HepG2 (cell line): ENCODE measurements at regions not wholly inside any gene's neighbourhood (a gene's known extent, or its start where the extent isn't known, plus 50 kb on each side); places are given as distances from the start of the nearest gene placed in this dataset.

ENCODE experiments used
- ATAC-seq: fragments of 200-7000 bp; cut with Tn5 transposase; 3 replicates; pipeline ENCODE4 v1.9.1; 2020; ENCODE audit warnings: mild to moderate bottlenecking, moderate library complexity
- BruUV-seq: library from RNA; stranded (reverse); fragments of 400-500 nt; replicated peaks from 2 replicates; lab custom pipeline; 2021; lab: Mats Ljungman, UMichigan
- CTCF ChIA-PET: fragments of 300-600 bp; formaldehyde crosslinking; extraction: SDS; loops from one replicate; lab custom pipeline; 2021; ENCODE audit warnings: low total read pairs, inconsistent platforms, low intra/inter-chr PET ratio; lab: Yijun Ruan, JAX
- POLR2A ChIA-PET: fragments of 350-600 bp; sonication (Branson Sonifier 250); formaldehyde crosslinking; loops from one replicate; lab custom pipeline; 2020; ENCODE audit warnings: antibody characterized with exemption, inconsistent platforms; lab: Yijun Ruan, JAX
- DNase-seq: peaks from one replicate; pipeline ENCODE4 v3.0.0-alpha.2; 2015; ENCODE audit warnings: low spot score
- FAIRE-seq: peaks from 3 replicates; lab custom pipeline; 2011; peaks lifted over from hg19 to GRCh38; lab: Jason Lieb, UNC
- H2AFZ ChIP-seq: one replicate; pipeline ENCODE4 v1.6.1; 2011; ENCODE audit warnings: low read length, inconsistent platforms
- H3K27ac ChIP-seq: fragments of 300-600 bp; 3 replicates; pipeline ENCODE4 v1.8.0; 2011; ENCODE audit warnings: mixed run types, mild to moderate bottlenecking, mixed read lengths, low read length, inconsistent platforms; ENCODE audit not compliant: insufficient read depth; ENCODE audit errors: extremely low read length
- H3K27me3 ChIP-seq, 2 experiments: fragments of 200-600 bp in 1 of 2; 2 replicates in 1 of 2; 3 replicates in 1 of 2; pipeline versions ENCODE4 v1.6.0 to v1.8.0; 2011; ENCODE audit warnings: low read length in 2 of 2, mild to moderate bottlenecking in 2 of 2, moderate library complexity in 2 of 2, inconsistent platforms in 1 of 2; ENCODE audit not compliant: insufficient read depth in 2 of 2, control insufficient read depth in 1 of 2
- H3K36me3 ChIP-seq, 2 experiments: fragments of 200-600 bp in 1 of 2; replicated peaks in 1 of 2; 2 replicates in 1 of 2; 3 replicates in 1 of 2; pipeline versions ENCODE4 v1.5.1 to v1.8.0; 2011; ENCODE audit warnings: low read length in 2 of 2, inconsistent platforms in 1 of 2; ENCODE audit not compliant: insufficient read depth in 2 of 2, control insufficient read depth in 1 of 2
- H3K4me1 ChIP-seq: 2 replicates; pipeline ENCODE4 v1.5.1; 2012; ENCODE audit warnings: low read length, inconsistent platforms; ENCODE audit not compliant: insufficient read depth
- H3K4me2 ChIP-seq: 2 replicates; pipeline ENCODE4 v1.6.0; 2011; ENCODE audit warnings: low read depth, low read length, inconsistent platforms
- H3K4me3 ChIP-seq, 3 experiments: fragments of 200-600 bp in 1 of 3; sonication (generic), shearing (Covaris generic) in 1 of 3; replicated peaks in 1 of 3; 2 replicates each; pipeline ENCODE4 v1.5.1; 2011 to 2016; ENCODE audit warnings: low read length in 3 of 3, inconsistent platforms in 2 of 3, low read depth in 2 of 3, mild to moderate bottlenecking in 2 of 3, control low read depth in 1 of 3, mixed read lengths in 1 of 3; ENCODE audit not compliant: insufficient read depth in 1 of 3
- H3K79me2 ChIP-seq: one replicate; pipeline ENCODE4 v1.6.1; 2011; ENCODE audit warnings: low read length, inconsistent platforms; ENCODE audit not compliant: insufficient read depth
- H3K9ac ChIP-seq: 2 replicates; pipeline ENCODE4 v1.6.0; 2011; ENCODE audit warnings: mild to moderate bottlenecking, low read depth, low read length, inconsistent platforms; ENCODE audit not compliant: insufficient read depth
- H3K9me3 ChIP-seq: 2 replicates; pipeline ENCODE4 v1.5.1; 2012; ENCODE audit warnings: mild to moderate bottlenecking, low read length
- H4K20me1 ChIP-seq: 2 replicates; pipeline ENCODE4 v1.6.0; 2011; ENCODE audit warnings: inconsistent platforms, mild to moderate bottlenecking, low read length, moderate library complexity; ENCODE audit not compliant: insufficient read depth
- CAMTA2 ChIP-seq: sonication (generic); formaldehyde crosslinking; IDR thresholded peaks from 2 replicates; pipeline ENCODE4 v1.4.0; 2020; ENCODE audit warnings: mild to moderate bottlenecking, missing genetic modification reagents, borderline replicate concordance
- HES4 ChIP-seq: sonication (generic); formaldehyde crosslinking; IDR thresholded peaks from 2 replicates; pipeline ENCODE4 v1.9.0; 2021; ENCODE audit warnings: mild to moderate bottlenecking, missing genetic modification reagents, borderline replicate concordance
- HNF4A ChIP-seq: sonication (generic); formaldehyde crosslinking; IDR thresholded peaks from 2 replicates; pipeline ENCODE4 v1.4.0; 2020; ENCODE audit warnings: missing genetic modification reagents
- NPAS2 ChIP-seq: sonication (generic); formaldehyde crosslinking; IDR thresholded peaks from 2 replicates; pipeline ENCODE4 v1.8.0; 2022; ENCODE audit warnings: mild to moderate bottlenecking, missing genetic modification reagents, borderline replicate concordance
- SALL1 ChIP-seq: sonication (generic); formaldehyde crosslinking; IDR thresholded peaks from 2 replicates; pipeline ENCODE4 v1.8.0; 2022; ENCODE audit warnings: mild to moderate bottlenecking, missing genetic modification reagents
- SOX13 ChIP-seq, 3 experiments: fragments of 450-650 bp in 1 of 3; sonication (generic) in 1 of 3; formaldehyde crosslinking in 1 of 3; IDR thresholded peaks in 2 of 3; conservative IDR thresholded peaks in 1 of 3; 2 replicates each; pipeline versions ENCODE4 v1.5.0 to v1.6.1; 2016 to 2020; ENCODE audit warnings: antibody characterized with exemption in 1 of 3, mild to moderate bottlenecking in 1 of 3, missing compliant biosample characterization in 1 of 3, missing genetic modification reagents in 1 of 3, moderate library complexity in 1 of 3
- SOX6 ChIP-seq, 2 experiments: fragments of 450-650 bp in 1 of 2; sonication (generic) in 1 of 2; formaldehyde crosslinking in 1 of 2; IDR thresholded peaks; 2 replicates each; pipeline versions ENCODE4 v1.4.0 to v1.6.1; 2017 to 2020; ENCODE audit warnings: antibody characterized with exemption in 1 of 2, mild to moderate bottlenecking in 1 of 2, missing genetic modification reagents in 1 of 2
- ZC3H13 ChIP-seq: sonication (generic); formaldehyde crosslinking; IDR thresholded peaks from 2 replicates; pipeline ENCODE4 v1.8.1; 2023; ENCODE audit warnings: mild to moderate bottlenecking, missing genetic modification reagents, moderate library complexity
- ZMYM3 ChIP-seq: sonication (generic); formaldehyde crosslinking; IDR thresholded peaks from 2 replicates; pipeline ENCODE4 v1.5.1; 2020; ENCODE audit warnings: mild to moderate bottlenecking, missing genetic modification reagents
- ZNF460 ChIP-seq: sonication (generic); formaldehyde crosslinking; IDR thresholded peaks from 2 replicates; pipeline ENCODE4 v1.5.1; 2020; ENCODE audit warnings: missing genetic modification reagents, mild to moderate bottlenecking, borderline replicate concordance
- ZNF619 ChIP-seq: sonication (generic); formaldehyde crosslinking; IDR thresholded peaks from 2 replicates; pipeline ENCODE4 v1.4.0; 2020; ENCODE audit warnings: mild to moderate bottlenecking, missing genetic modification reagents
- ZNF652 ChIP-seq: IDR thresholded peaks from 2 replicates; pipeline ENCODE4 v1.6.1; 2016; ENCODE audit warnings: low read depth, borderline replicate concordance
- ZNF7 ChIP-seq: IDR thresholded peaks from 2 replicates; pipeline ENCODE4 v1.6.1; 2016; ENCODE audit warnings: missing biosample characterization, missing genetic modification reagents
- WGBS: methylation state at CpG from one replicate; pipeline ENCODE4 v1.1.6; 2017; ENCODE audit warnings: low lambda C conversion rate; 5-methylcytosine and 5-hydroxymethylcytosine counted together
- in situ Hi-C: cut with HindIII; loops from 2 replicates; pipeline ENCODE4 v1.10.0; 2017; ENCODE audit warnings: low pct_unique_long_range_greater_than_20kb; ENCODE audit not compliant: extremely low pct_ligation_motif_present
- intact Hi-C: fragments of 100-400 bp; cut with micrococcal nuclease; formaldehyde crosslinking; loops from one replicate; pipeline ENCODE4 v1.10.0; 2022; ENCODE audit not compliant: unreplicated experiment
- TF ChIP-seq, protein P1 (sequence below): sonication (generic); formaldehyde crosslinking; IDR thresholded peaks from 2 replicates; pipeline ENCODE4 v1.4.0; 2020; ENCODE audit warnings: mild to moderate bottlenecking, missing genetic modification reagents
- TF ChIP-seq, protein P2 (sequence below): IDR thresholded peaks from 2 replicates; pipeline ENCODE4 v1.4.0; 2020; ENCODE audit warnings: mild to moderate bottlenecking, missing genetic modification reagents
- TF ChIP-seq, protein P3 (sequence below): sonication (generic); formaldehyde crosslinking; IDR thresholded peaks from 2 replicates; pipeline ENCODE4 v1.5.0; 2020; ENCODE audit warnings: mild to moderate bottlenecking, missing genetic modification reagents

DNA sequence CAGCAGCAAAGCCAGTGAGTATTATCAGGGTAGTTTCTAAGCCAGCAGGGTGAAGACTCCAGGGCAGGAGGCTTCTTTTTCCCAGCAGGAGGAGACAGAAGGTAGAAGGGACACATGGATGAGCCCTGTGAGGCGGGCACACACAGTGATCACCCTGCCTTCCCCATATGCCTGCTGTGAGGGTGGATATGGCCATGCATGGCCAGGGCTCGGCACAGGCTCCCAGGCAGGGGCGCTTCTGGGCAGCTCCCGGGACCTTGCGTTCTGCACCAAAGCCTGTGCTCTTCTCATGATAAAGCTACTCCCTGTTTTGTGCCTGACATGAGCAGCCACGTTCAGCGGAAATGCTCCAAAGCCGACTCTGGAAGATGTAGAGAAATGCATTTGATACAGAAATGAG is 807.2 kb downstream of the TYW1 start (continued):
- no peak for TF ChIP-seq ZNF652 (CRISPR knock-in tag)
- TF ChIP-seq CAMTA2 (CRISPR knock-in tag): no peak
- no peak for TF ChIP-seq ZNF619 (CRISPR knock-in tag)

DNA sequence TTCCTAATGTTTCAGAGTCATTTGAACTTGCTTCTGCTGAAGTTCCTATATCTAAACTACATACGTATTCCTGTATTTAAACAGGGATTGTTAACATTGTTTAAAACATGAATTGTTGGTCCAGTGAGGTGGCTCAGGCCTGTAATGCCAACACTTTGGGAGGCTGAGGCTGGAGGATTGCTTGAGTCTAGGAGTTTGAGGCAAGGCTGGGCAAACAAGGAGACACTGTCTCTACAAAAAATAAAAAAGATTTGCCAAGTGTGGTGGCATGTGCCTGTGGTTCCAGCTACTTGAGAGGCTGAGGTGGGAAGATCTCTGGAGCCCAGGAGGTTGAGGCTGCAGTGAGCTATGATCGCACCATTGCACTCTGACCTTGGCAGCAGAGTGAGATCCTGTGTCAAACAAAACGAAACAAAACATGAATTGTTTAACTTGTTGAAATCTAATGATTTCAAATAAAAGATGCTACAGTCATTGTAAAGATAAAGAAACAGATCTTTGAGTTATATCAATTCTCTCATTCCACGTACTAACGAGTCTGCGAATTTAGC is 809.4 kb downstream of the TYW1 start:
- Histone ChIP-seq H4K20me1 (no peaks in the 10 kb centered on the region), H3K79me2 (no peaks in the 10 kb centered on the region), H3K9ac (no peak overlapping the region), H2AFZ (no peak overlapping the region), H3K4me2 (peak overlapping the region; percentile 16; the same call in 1 of the 2 replicates), H3K27me3 (peaks cover 0 to 13% of the 10 kb centered on the region in 2 experiments; a peak in 2 of 5 replicates), H3K9me3 (no peaks in the 10 kb centered on the region), H3K4me1 (peaks cover 17% of the 10 kb centered on the region), H3K4me3 (no peak overlapping the region), H3K36me3 (no peaks in the 10 kb centered on the region), H3K27ac (no peak overlapping the region)
- BruUV-seq: no TSS peak
- WGBS: 9% methylated on average over 6 of the region's 6 CpGs
- POLR2A ChIA-PET: no interaction called here
- CTCF ChIA-PET: no interaction called here
- in situ Hi-C loops (no loop called here), intact Hi-C loops (no loop called here)
- peak; percentile 69 for ATAC-seq
- DNase-seq: no peak
- FAIRE-seq: no peak
- TF ChIP-seq NPAS2 (CRISPR knock-in tag) (no peak), ZC3H13 (no peak), SOX13 (IDR thresholded peaks at IDR 0.05) (no peak), SOX13 (CRISPR knock-in tag; conservative IDR thresholded peaks at IDR 0.05 in 1 of 2, IDR thresholded peaks at IDR 0.05 in 1 of 2) (peak in 1 of 2 experiments; percentile 73; a peak in 2 of 4 replicates), SOX6 (IDR thresholded peaks at IDR 0.05) (no peak), SOX6 (CRISPR knock-in tag; IDR thresholded peaks at IDR 0.05) (peak; percentile 65), ZNF460 (peak; percentile 82), SALL1 (CRISPR knock-in tag) (0 out of 2 replicates have a peak, but pooled peaks have one; percentile 20), ZMYM3 (CRISPR knock-in tag) (peak; percentile 27; the same call in 1 of the 2 replicates), HNF4A (CRISPR knock-in tag) (peak; percentile 49), ZNF7 (CRISPR knock-in tag) (peak; percentile 78; the same call in 1 of the 2 replicates), HES4 (CRISPR knock-in tag) (no peak)
- TF ChIP-seq, protein P1, sequence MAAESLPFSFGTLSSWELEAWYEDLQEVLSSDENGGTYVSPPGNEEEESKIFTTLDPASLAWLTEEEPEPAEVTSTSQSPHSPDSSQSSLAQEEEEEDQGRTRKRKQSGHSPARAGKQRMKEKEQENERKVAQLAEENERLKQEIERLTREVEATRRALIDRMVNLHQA (CRISPR knock-in tag): no peak
- TF ChIP-seq, protein P2, sequence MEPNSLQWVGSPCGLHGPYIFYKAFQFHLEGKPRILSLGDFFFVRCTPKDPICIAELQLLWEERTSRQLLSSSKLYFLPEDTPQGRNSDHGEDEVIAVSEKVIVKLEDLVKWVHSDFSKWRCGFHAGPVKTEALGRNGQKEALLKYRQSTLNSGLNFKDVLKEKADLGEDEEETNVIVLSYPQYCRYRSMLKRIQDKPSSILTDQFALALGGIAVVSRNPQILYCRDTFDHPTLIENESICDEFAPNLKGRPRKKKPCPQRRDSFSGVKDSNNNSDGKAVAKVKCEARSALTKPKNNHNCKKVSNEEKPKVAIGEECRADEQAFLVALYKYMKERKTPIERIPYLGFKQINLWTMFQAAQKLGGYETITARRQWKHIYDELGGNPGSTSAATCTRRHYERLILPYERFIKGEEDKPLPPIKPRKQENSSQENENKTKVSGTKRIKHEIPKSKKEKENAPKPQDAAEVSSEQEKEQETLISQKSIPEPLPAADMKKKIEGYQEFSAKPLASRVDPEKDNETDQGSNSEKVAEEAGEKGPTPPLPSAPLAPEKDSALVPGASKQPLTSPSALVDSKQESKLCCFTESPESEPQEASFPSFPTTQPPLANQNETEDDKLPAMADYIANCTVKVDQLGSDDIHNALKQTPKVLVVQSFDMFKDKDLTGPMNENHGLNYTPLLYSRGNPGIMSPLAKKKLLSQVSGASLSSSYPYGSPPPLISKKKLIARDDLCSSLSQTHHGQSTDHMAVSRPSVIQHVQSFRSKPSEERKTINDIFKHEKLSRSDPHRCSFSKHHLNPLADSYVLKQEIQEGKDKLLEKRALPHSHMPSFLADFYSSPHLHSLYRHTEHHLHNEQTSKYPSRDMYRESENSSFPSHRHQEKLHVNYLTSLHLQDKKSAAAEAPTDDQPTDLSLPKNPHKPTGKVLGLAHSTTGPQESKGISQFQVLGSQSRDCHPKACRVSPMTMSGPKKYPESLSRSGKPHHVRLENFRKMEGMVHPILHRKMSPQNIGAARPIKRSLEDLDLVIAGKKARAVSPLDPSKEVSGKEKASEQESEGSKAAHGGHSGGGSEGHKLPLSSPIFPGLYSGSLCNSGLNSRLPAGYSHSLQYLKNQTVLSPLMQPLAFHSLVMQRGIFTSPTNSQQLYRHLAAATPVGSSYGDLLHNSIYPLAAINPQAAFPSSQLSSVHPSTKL (CRISPR knock-in tag): peak; percentile 18; the same call in 1 of the 2 replicates
- TF ChIP-seq, protein P3, sequence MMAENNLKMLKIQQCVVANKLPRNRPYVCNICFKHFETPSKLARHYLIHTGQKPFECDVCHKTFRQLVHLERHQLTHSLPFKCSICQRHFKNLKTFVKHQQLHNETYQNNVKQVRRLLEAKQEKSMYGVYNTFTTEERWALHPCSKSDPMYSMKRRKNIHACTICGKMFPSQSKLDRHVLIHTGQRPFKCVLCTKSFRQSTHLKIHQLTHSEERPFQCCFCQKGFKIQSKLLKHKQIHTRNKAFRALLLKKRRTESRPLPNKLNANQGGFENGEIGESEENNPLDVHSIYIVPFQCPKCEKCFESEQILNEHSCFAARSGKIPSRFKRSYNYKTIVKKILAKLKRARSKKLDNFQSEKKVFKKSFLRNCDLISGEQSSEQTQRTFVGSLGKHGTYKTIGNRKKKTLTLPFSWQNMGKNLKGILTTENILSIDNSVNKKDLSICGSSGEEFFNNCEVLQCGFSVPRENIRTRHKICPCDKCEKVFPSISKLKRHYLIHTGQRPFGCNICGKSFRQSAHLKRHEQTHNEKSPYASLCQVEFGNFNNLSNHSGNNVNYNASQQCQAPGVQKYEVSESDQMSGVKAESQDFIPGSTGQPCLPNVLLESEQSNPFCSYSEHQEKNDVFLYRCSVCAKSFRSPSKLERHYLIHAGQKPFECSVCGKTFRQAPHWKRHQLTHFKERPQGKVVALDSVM (CRISPR knock-in tag): peak; percentile 70
